Ovary (tissue), 7 donors: ENCODE measurements at regions not wholly inside any gene's neighbourhood (a gene's known extent, or its start where the extent isn't known, plus 50 kb on each side); places are given as distances from the start of the nearest gene placed in this dataset.

Source experiments
- DNase-seq, 5 donors: peaks; one replicate each; pipeline ENCODE4 v3.0.0-alpha.2; 2019 to 2020
- H3K27ac ChIP-seq, 2 donors: fragments of 200-600 bp; one replicate each; pipeline versions ENCODE4 v1.5.1 to v1.8.0; 2019 to 2022
- H3K27me3 ChIP-seq: fragments of 200-600 bp; one replicate; pipeline ENCODE4 v1.8.0; 2022
- H3K36me3 ChIP-seq: fragments of 200-600 bp; sonication (generic); one replicate; pipeline ENCODE4 v1.5.1; 2019
- H3K4me1 ChIP-seq: one replicate; pipeline ENCODE4 v1.8.1; 2013; ENCODE audit warnings: mild to moderate bottlenecking, moderate library complexity; ENCODE audit not compliant: insufficient read depth
- H3K4me3 ChIP-seq: fragments of 200-600 bp; sonication (generic); one replicate; pipeline ENCODE4 v1.5.1; 2017
- H3K9me3 ChIP-seq, 2 donors: fragments of 200-600 bp in 1 of 2; sonication (generic) in 1 of 2; one replicate each; pipeline versions ENCODE4 v1.5.1 to v1.8.1; 2013 to 2019; ENCODE audit warnings: mild to moderate bottlenecking in 1 of 2, moderate library complexity in 1 of 2
- CTCF ChIP-seq, 3 donors: fragments of 450-650 bp in 2 of 3; fragments of 200-600 bp in 1 of 3; IDR thresholded peaks; one replicate each; pipeline versions ENCODE4 v1.5.1 to v1.8.0; 2016 to 2022; ENCODE audit warnings: antibody characterized with exemption in 3 of 3, mild to moderate bottlenecking in 1 of 3
- EP300 ChIP-seq: sonication (generic); formaldehyde crosslinking; IDR thresholded peaks from one replicate; pipeline ENCODE4 v1.6.1; 2017; ENCODE audit warnings: antibody characterized with exemption
- POLR2A ChIP-seq: fragments of 450-650 bp; IDR thresholded peaks from one replicate; pipeline ENCODE4 v1.6.1; 2017; ENCODE audit warnings: antibody characterized with exemption, mild to moderate bottlenecking, moderate library complexity
- WGBS, 3 donors: extraction: QIAGEN DNeasy Blood & Tissue Kit in 1 of 3; methylation state at CpG; one replicate each; pipeline versions ENCODE4 v1.1.5 to v1.1.7; 2013 to 2017; 5-methylcytosine and 5-hydroxymethylcytosine counted together
- intact Hi-C, 4 donors: fragments of 100-400 bp; cut with DNase I; formaldehyde crosslinking; loops; one replicate each; pipeline versions ENCODE4 v1.11.0 to v1.15.1; 2022 to 2023
- donor health status: DM: no; HTN: no; CAD: no; lungs with moderate emphysema.
- donor health status: DM: no; HTN: no; CAD: no.
- donor health status: Bipolar disorder and iron deficiency.
- donor health status: DM: no; HTN: no; CAD: no.
- donor health status: DM: yes; HTN: yes; CAD: no.

GRCh38 chr5:3217771-3218495 is 377.7 kb upstream of the IRX1 start:
- H3K9me3 ChIP-seq: no peaks in the 10 kb centered on the region
- TF ChIP-seq EP300 (no peak), POLR2A (no peak), CTCF (IDR thresholded peaks at IDR 0.05) (no peak)
- no peak for DNase-seq
- no peaks in the 10 kb centered on the region for H3K4me1 ChIP-seq
- H3K27ac ChIP-seq: no peak overlapping the region
- no peaks in the 10 kb centered on the region for H3K36me3 ChIP-seq
- intact Hi-C loops: no loop called here
- no peak overlapping the region for H3K4me3 ChIP-seq
- H3K27me3 ChIP-seq: no peaks in the 10 kb centered on the region
- 81 to 83% (median 81%) methylated on average over 22 of the region's 22 CpGs for whole genome bisulfite sequencing, 3 donors

GRCh38 chr5:3217114-3217513 is 378.5 kb upstream of the IRX1 start:
- H3K4me1 ChIP-seq: no peaks in the 10 kb centered on the region
- no peaks in the 10 kb centered on the region for H3K27me3 ChIP-seq
- TF ChIP-seq POLR2A (no peak), EP300 (no peak), CTCF (IDR thresholded peaks at IDR 0.05) (no peak)
- no peaks in the 10 kb centered on the region for H3K36me3 ChIP-seq
- no peak overlapping the region for H3K4me3 ChIP-seq
- 74 to 80% (median 75%) methylated on average over 10 of the region's 10 CpGs for WGBS, 3 donors
- no peak for DNase-seq
- H3K27ac ChIP-seq: no peak overlapping the region
- intact Hi-C loops: no loop called here
- H3K9me3 ChIP-seq: no peaks in the 10 kb centered on the region

- no peak overlapping the region for H3K27ac ChIP-seq
- 71 to 88% (median 82%) methylated on average over 7 of the region's 7 CpGs for WGBS, 3 donors
- H3K4me3 ChIP-seq: no peak overlapping the region
- intact Hi-C loops: no loop called here
- H3K36me3 ChIP-seq: no peaks in the 10 kb centered on the region
- no peaks in the 10 kb centered on the region for H3K9me3 ChIP-seq
- TF ChIP-seq CTCF (IDR thresholded peaks at IDR 0.05) (no peak), POLR2A (no peak), EP300 (no peak)
- DNase-seq: no peak
- no peaks in the 10 kb centered on the region for H3K27me3 ChIP-seq
- H3K4me1 ChIP-seq: no peaks in the 10 kb centered on the region
Measured at GRCh38 chr5:3216386-3216785, 379.2 kb upstream of the IRX1 start.

- no peaks in the 10 kb centered on the region for H3K9me3 ChIP-seq
- H3K4me3 ChIP-seq: no peak overlapping the region
- TF ChIP-seq EP300 (no peak), POLR2A (no peak), CTCF (IDR thresholded peaks at IDR 0.05) (no peak)
- no peaks in the 10 kb centered on the region for H3K4me1 ChIP-seq
- no peaks in the 10 kb centered on the region for H3K27me3 ChIP-seq
- H3K36me3 ChIP-seq: no peaks in the 10 kb centered on the region
- H3K27ac ChIP-seq: no peak overlapping the region
- 86 to 89% (median 86%) methylated on average over 12 of the region's 12 CpGs for WGBS, 3 donors
- no peak for DNase-seq
- intact Hi-C loops: no loop called here
Measured at GRCh38 chr5:3214838-3215374, 380.7 kb upstream of the IRX1 start.
